GM03348 (cell line): ENCODE measurements at regions not wholly inside any gene's neighbourhood (a gene's known extent, or its start where the extent isn't known, plus 50 kb on each side); places are given as distances from the start of the nearest gene placed in this dataset.
"Not testable (repeated sequence)": the region's sequence is repeated elsewhere in the genome, so short reads cannot be mapped to it uniquely, and the experiment has no call there.

Source experiments
- DNase-seq: peaks from one replicate; pipeline ENCODE4 v3.0.0; 2012; ENCODE audit warnings: low spot score

- no peak for DNase-seq
These were observed 50.9 kb upstream of the UBASH3B start for GRCh38 chr11:122604621-122605020.

- DNase-seq, result peak; percentile 84
These were observed 54.1 kb upstream of the UBASH3B start for GRCh38 chr11:122601141-122602125.

DNA sequence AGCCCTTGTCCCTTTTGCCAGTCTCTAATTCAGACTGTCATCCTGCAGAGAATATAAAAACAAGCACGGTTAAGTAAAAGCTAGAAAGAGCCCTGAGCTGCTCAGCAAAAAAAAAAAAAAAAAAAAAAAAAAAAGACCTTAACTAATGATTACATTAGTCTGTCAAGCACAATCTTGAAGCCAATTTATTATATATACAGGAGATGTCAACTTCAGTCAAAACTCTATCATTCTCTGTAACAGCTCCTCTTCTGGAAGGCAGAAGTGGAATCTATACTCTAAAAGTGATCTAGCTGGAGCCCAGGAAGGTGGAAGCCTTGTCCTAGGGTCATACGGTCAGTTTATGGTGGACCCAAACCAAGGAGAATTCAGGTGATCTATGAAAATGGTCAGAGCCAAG, 55.2 kb upstream of the UBASH3B start:
- DNase-seq, result no peak

DNA sequence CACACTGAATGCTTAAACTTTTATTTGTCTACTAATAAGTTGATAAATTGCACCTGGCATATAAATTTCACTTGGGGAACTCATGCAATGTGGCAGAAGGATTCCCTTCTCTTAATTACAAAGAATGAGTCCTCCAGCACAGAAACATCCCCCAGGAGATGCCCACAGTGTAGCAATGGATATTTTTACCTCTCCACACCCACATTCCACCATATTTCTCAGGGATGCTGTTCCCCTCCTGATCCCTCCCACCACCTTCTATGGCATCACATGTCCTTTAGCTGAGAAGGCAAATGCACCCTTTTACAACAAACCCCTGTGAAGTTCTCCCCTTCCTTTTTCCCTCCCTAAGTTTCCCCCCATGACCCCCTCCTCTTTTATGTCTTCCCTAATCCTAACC, 56.1 kb upstream of the UBASH3B start:
- no peak for DNase-seq

DNA sequence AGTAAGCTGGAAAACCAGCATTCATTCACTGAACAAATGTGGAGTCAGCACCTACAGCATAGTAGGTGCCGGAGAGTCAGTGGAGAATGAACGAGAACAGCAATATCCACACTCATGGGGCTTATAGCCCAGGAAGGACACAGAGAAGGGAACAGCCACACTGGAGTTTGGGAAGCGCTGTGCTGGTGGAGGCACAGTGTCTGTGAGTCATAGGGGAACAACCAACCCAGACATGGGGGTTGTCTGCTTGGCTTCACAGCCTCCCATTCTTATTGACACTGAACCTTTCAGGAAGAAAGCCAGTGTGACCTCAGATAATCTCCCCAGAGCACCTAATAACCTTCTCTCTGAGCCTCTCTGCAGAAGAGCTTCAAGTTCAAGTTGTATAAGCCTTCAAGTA, 56.6 kb upstream of the UBASH3B start:
- DNase-seq, result peak; percentile 47

DNA sequence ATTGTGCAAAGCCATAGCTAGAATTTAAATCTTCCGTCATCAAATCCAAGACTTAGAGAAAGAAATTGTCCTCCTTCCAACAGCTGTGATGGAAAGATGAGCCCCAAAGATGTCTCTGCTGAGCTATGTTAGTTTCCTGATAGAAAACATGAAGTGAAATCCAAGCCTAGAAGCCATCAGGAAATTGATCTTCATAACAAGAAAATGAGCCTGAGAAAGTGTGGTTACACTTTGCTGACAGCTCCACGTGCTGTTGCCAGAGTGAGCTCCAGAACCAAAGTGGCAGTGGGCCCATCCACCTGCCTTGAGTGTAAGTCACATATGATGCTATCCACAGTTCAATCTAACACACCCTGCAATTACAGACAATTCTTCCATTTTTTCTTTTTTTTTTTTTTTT, 58.0 kb upstream of the UBASH3B start:
- DNase-seq, result no peak

DNA sequence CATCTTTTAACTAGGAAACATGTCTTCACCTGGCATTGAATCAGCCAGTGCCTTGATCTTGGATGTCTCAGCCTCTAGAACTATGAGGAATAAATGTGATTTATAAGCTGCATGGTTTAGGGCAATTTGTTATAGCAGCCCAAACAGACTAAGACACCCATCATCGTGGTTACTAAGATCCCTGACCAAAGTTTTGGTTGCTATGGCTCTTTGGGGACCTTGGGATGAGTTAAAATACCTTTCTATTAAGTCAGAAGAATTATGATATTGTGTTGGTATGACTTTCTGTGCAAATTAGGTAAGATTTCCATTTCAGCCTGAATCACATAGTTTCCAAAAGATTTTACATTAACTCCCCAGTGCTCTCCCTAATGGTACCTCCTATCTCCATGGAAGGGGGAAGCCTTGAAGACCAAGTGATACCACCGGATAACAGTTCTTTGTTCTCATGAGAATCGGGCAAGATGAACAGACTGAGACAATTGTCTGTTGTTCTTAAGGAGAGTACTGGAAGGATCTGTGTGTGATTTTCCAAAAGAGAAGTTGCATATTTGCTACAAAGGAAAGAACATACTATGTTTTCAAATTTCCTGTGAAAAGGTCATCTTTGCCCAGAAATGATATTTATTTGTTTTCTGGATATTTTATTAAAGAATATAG, 60.4 kb upstream of the UBASH3B start:
- no peak for DNase-seq

DNA sequence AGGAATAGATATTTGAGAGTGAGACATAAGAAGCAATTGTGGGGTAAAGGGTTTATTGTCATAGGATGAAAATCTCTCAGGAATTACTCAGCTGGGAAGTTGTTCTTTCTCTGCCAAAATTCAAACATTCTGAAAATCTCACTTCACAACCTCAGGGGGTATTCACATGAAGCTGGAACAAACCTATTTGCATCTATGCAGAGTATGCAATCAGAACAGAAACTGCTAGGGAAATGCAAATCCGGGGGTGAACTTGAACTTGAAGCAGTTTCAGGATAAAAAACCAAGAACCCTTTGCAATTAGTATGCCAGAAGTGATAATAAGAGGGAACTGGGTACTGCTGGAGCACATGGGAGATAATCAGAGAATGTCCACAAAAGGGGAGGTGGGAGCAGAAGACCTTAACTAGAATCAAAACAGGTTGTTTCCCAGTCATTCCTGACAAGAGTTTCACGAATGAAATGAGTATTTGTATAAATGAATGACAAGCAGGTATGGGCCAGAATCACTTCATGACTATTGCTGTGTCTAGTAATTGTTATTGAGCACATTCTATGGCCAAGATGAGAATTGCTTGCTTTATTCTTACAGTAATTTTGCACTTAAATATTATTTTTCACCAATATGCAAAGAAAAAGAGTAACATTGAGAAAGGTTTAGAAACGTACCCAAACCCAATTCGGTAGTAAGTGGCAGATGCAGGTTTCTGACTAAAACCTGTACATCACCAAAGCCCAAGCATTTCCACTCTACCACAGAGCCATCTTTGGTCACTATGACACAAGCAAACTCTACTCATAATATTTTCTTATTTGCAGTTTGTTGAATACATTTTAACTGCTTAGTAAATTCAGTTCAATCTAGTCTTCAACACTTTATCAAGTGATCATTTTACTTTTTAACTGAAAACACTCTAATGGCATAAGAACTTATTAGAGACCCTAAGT, 61.8 kb upstream of the UBASH3B start:
- DNase-seq, result no peak

- no peak for DNase-seq
These were observed 62.9 kb upstream of the UBASH3B start for GRCh38 chr11:122592641-122593040.

DNA sequence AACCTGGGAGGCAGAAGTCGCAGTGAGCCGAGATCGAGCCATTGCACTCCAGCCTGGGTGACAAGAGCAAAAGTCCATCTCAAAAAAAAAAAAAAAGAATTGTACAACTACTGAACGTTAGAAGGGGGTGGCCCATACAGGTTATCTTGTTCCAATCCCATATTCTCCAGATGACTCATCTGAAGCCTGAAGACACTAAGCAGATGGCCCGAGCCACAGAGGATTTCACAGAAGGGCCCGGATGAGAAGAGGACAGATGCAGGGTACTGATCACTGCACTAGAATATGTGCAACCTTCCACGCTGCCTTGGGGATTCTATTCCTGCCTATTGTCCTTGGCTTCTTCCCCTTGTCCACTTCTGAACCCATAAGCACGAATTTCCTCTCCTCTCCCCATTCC, 70.9 kb upstream of the UBASH3B start:
- no peak for DNase-seq

DNA sequence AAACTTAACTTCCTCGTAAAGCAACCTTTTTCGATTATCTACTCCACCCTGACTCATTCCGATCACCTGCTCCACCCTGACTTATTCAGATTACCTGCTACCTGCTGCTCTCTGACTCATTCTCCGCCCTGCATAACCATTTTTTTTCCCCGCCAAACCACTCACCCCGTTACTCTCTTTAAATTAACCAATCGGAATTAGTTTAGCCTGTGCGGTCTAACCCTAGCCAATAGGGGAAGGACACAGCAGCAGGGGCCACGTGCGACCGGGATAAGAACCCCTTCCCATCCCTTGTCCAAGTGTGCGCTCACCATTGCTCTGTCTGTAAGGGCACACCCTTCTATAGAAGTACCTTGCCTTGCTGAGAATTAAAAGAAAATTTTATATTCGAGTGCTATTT, 75.5 kb upstream of the UBASH3B start:
- not testable (repeated sequence) for DNase-seq

- DNase-seq, result no peak
These were observed 77.2 kb upstream of the UBASH3B start for GRCh38 chr11:122578171-122578825.

GRCh38 chr11:122572592-122572991, 82.9 kb upstream of the UBASH3B start:
- no peak for DNase-seq

DNA sequence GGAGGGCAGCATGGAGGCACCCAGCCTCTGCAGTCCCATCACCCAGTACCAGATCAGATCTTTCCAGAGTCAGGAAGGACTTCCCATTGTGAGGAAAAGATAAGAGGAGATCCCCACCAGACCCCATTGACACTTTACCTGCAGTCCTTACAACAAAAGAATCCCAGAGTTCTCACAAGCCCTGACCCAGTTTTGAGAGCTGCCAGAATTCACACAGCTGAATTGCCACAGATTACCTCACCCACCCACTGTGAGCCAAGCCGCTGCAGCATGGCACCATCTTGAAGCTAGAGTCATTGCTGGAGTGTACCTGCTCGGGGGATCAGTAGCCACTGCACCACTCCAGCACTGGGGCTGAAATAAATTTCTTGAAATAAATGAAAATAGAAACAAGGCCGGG, 91.8 kb upstream of the UBASH3B start:
- no peak for DNase-seq

- no peak for DNase-seq
These were observed 95.7 kb upstream of the UBASH3B start for GRCh38 chr11:122559734-122560382.

DNA sequence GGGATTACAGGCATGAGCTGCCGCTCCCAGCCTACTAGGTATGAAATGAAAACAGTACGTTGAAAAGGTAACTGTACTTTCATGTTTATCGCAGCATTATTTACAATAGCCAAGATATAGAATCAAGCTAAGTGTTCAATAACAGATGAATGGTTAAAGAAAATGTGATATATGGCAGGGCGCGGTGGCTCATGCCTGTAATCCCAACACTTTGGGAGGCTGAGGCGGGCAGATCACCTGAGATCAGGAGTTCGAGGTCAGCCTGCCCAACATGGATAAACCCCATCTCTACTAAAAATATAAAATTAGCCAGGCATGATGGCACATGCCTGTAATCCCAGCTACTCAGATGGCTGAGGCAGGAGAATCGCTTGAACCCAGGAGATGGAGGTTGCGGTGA, 96.3 kb upstream of the UBASH3B start:
- not testable (repeated sequence) for DNase-seq

GRCh38 chr11:122557163-122557562, 98.4 kb upstream of the UBASH3B start:
- DNase-seq, result not testable (repeated sequence)

DNA sequence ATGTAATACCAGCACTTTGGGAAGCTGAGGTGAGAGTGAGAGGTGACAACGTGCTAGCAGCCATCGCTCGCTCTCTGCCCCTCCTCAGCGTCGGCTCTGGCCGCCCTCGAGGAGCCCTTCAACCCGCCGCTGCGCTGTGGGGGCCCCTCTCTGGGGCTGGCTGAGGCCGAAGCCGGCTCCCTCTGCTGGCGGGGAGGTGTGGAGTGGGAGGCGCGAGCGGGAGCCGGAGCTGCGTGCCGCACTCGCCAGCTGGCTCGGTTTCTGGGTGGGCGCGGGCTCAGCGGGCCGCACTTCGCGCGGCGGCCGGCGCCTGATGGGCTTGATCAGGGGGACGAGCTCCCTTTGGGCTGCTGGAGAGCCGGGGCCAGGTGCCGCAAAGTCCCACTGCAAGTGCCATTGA, 98.9 kb upstream of the UBASH3B start:
- DNase-seq, result peak; percentile 42

DNA sequence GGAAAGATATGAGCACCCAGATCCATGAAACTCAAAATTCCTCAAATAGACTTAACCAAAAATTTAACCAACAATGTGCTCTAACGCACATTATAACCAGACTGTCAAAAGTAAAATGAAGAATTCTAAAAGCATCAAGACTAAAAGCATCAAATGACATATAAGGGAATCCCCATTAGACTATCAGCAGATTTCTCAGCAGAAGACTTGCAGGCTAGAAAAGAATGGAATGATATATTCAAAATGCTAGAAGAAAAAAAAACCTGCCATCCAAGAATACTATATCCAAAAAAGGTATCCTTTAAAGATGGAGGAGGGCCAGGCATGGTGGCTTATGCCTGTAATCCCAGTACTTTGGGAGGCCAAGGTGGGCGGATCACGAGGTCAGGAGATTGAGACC, 117.5 kb upstream of the UBASH3B start:
- no peak for DNase-seq

DNA sequence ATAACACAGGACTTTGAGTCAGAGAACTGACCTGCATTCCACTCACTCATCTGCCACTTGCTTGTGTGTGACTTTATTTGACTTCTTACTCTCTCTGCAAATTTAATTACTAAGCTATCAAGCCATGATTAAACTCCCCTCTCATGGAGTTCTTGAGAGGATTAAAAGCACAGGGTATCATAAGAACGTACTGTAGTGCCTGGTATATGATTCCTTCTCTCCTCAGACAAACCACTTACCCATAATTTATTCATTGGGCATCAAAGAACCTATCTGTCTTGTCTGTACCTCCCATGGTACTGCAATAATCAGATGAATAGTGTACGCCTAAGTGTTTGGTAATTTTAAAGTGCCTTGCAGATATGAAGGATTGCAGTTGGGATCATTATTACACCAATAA, 130.6 kb upstream of the UBASH3B start:
- DNase-seq, result no peak
